GM12892 (cell line): ENCODE measurements at regions not wholly inside any gene's neighbourhood (a gene's known extent, or its start where the extent isn't known, plus 50 kb on each side); places are given as distances from the start of the nearest gene placed in this dataset.

ENCODE experiments used
- POLR2A ChIP-seq: IDR thresholded peaks from 2 replicates; pipeline ENCODE4 v1.6.1; 2011; ENCODE audit warnings: low read depth, low read length, control low read depth
- POLR2AphosphoS5 ChIP-seq: IDR thresholded peaks from 2 replicates; pipeline ENCODE4 v1.6.1; 2011; ENCODE audit warnings: low read depth, low read length, control low read depth

GRCh38 chr18:73737990-73738389, 409.6 kb downstream of the FBXO15 start:
- TF ChIP-seq POLR2AphosphoS5 (no peak), POLR2A (no peak)
